ENCODE measurements at regions not wholly inside any gene's neighbourhood (a gene's known extent, or its start where the extent isn't known, plus 50 kb on each side); places are given as distances from the start of the nearest gene placed in this dataset.

- TF ChIP-seq CTCF (IDR thresholded peaks at IDR 0.05) (no peak), POLR2A (IDR thresholded peaks at IDR 0.05) (no peak)
Measured at GRCh38 chr1:14347186-14347585, 251.3 kb upstream of the KAZN start.
